Skeletal muscle satellite cell (primary cell): ENCODE measurements at regions not wholly inside any gene's neighbourhood (a gene's known extent, or its start where the extent isn't known, plus 50 kb on each side); places are given as distances from the start of the nearest gene placed in this dataset.
"Not testable (repeated sequence)": the region's sequence is repeated elsewhere in the genome, so short reads cannot be mapped to it uniquely, and the experiment has no call there.

Experiments used
- H3K27me3 ChIP-seq: 2 replicates; pipeline ENCODE4 v1.7.0; 2013; ENCODE audit warnings: low read length; ENCODE audit not compliant: control insufficient read depth, insufficient read depth
- H3K36me3 ChIP-seq: 2 replicates; pipeline ENCODE4 v1.7.0; 2013; ENCODE audit warnings: mild to moderate bottlenecking, control low read depth, low read length; ENCODE audit not compliant: insufficient read depth
- H3K4me1 ChIP-seq: 2 replicates; pipeline ENCODE4 v1.7.0; 2013; ENCODE audit warnings: low read length; ENCODE audit not compliant: control insufficient read depth, insufficient read depth
- H3K4me2 ChIP-seq: 2 replicates; pipeline ENCODE4 v1.7.0; 2013; ENCODE audit warnings: mild to moderate bottlenecking, low read length
- H3K4me3 ChIP-seq: 2 replicates; pipeline ENCODE4 v1.7.0; 2013; ENCODE audit warnings: low read length
- H3K9ac ChIP-seq: 2 replicates; pipeline ENCODE4 v1.7.0; 2013; ENCODE audit warnings: mild to moderate bottlenecking, low read depth, low read length, moderate library complexity
- H3K9me3 ChIP-seq: replicated peaks from 2 replicates; pipeline ENCODE4 v1.7.0; 2013; ENCODE audit warnings: mild to moderate bottlenecking, control low read depth, low read length

DNA sequence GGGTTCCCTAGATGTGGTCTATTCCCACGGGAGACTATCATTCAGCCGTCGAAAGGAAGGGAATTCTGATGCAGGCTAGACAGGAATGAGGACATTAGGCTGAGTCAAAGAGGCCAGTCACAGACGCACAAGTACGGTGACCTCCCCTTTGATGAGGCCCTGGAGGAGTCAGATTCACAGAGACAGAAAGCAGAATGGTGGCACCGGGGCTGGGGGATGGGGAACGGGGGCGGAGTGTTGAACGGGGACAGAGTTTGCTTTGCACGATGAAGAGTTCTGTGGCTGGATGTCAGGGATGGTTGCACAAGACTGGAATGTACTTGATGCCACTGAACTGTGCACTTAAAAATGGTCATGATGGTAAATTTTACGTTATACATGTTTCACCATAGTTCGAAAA is 3983.1 kb upstream of the TPTE start:
- not testable (repeated sequence) for H3K27me3 ChIP-seq, H3K4me3 ChIP-seq, H3K4me1 ChIP-seq, H3K36me3 ChIP-seq, H3K9me3 ChIP-seq, H3K4me2 ChIP-seq, H3K9ac ChIP-seq

DNA sequence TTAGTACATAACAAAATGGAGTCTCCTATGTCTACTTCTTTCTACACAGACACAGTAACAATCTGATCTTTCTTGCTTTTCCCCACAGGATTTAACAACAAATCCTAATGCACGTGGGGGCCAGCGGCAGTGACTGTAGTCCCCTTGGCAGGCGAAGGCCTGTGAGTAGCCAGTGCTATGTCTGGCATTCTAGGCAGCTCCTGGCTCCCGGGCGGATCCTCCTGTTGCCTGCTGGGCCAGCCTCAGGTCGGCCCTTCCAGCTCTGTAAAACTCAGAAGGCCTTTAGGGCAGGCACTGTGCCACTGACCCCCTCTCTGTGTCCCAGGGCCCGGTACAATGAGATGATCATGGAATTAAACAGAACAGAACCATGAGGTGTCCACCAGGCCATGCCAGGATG is 3981.7 kb upstream of the TPTE start:
- not testable (repeated sequence) for H3K9ac ChIP-seq, H3K27me3 ChIP-seq, H3K4me2 ChIP-seq, H3K9me3 ChIP-seq, H3K4me1 ChIP-seq, H3K36me3 ChIP-seq, H3K4me3 ChIP-seq

DNA sequence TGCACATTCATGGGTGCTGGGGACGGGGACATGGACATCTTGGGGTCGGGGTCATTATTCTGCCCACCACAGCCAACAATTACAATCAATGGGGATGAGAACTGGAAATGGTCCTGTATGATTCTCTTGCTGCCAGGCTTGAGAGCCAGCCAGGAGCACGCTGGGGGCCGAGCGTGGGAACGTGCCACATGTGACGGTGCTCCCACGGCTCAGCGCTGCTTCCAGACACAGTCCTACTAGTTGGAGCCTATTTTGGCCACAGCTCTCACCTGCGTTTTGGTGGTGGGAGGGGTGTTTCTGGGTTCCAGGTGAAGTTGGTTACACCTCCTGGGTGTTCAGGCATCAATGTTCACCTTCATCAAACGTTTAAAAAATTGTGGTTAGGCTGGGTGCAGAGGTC is 3980.3 kb upstream of the TPTE start:
- not testable (repeated sequence) for H3K36me3 ChIP-seq, H3K27me3 ChIP-seq, H3K4me2 ChIP-seq, H3K9me3 ChIP-seq, H3K9ac ChIP-seq, H3K4me3 ChIP-seq, H3K4me1 ChIP-seq

DNA sequence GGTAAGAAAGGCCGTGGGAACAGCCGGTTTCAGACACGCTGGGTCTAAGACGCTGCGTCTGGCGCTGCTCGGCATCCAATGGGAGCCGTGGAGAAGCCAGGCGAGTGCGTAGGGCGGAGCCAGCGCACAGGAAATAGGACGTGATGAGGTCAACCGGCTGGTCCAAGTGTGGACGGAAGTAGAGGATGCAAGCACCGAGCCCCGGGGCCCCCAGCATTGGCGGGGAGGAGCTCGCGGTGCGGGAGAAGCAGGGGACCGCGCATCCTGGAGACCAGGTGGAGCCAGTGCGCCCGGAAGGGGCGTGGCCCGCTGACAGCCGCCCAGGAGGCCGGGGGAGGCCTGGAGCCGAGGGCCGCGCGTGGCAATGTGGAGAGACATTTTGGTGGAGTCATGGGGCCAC is 3976.1 kb upstream of the TPTE start:
- not testable (repeated sequence) for H3K4me3 ChIP-seq, H3K27me3 ChIP-seq, H3K4me1 ChIP-seq, H3K9ac ChIP-seq, H3K9me3 ChIP-seq, H3K4me2 ChIP-seq, H3K36me3 ChIP-seq

DNA sequence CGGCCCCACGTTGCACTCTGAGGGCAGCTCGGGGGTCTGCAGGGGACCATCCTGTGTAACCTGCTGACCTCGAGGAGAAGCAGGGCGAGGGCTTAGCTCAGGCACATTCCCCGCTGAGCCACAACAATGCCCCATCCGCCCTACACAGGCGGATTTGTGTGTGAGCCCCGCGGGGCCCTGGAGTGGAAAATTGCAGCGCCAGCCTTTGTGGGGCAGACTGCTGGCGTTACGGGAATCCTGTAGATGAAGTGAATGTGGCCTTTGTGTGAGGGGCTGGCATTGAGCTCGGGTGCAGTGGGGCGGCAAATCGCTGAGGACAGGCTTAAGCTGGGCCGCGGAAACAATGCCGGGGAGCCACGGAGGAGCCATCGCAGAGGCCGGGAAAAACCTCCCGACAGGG is 3970.3 kb upstream of the TPTE start:
- not testable (repeated sequence) for H3K36me3 ChIP-seq, H3K27me3 ChIP-seq, H3K9me3 ChIP-seq, H3K4me3 ChIP-seq, H3K4me1 ChIP-seq, H3K4me2 ChIP-seq, H3K9ac ChIP-seq

DNA sequence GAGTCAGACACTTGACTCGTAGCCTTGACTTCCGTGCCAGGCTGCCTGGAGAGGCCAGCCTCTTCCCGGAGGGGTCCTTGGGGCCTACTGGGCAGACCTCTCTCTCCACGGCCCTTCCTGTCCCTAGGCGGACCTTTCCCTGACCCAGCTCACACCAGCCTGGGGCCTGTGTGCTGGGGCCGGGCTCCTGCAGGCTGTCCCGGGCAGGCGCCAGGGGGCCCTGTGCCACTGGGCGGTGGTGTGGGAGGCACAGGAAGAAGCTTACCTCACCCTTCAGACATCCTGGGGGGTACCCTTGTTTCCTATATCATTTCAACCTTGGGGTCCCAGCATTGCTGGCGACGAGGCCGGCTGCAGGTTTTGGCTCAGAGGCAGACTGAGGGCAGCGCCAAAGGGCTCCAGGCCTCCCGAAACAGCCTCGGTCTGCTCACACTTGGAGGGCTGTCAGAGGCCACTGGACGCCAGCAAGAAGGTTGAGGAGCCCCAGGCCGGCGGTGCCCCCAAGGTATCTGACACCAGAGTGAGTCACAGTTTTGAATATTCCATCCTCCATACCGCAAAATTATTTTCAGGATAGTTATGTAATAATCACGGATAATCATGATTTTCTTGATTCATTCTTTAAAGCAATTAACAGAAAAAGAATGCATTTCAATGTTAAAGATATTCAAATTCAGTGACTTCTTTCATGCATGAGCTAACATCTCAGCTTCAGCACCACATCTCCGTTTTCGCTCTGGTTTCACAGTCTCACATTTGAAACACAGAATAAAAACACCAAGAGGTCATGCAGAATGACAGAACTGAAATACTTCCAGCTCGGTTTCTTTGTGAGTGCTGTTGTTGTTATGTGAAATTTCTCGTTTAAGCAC is 3967.6 kb upstream of the TPTE start:
- not testable (repeated sequence) for H3K9ac ChIP-seq, H3K4me3 ChIP-seq, H3K36me3 ChIP-seq, H3K4me1 ChIP-seq, H3K27me3 ChIP-seq, H3K9me3 ChIP-seq, H3K4me2 ChIP-seq

DNA sequence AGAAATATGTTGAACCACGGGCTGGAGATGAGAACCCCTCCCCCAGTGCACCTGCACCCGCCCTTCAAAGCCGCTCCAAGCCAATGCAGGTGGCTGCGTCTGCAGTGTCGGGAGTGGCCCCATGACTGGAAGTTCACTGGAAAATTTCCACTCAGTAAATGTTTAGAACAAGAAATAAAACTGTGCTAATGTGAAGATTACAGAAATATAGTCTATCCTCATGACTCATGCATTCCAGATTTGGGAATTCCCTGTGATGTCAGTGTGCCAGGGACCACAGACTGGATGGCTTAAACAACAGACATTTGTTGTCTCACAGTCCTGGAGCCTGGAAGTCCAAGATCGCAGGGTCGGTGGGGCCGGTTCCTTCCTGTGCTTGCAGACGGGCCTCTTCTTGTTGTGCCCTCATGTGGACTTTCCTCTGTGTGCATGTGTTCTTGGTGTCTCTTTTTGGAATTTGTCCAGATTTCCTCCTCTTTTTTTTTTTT is 3967.0 kb upstream of the TPTE start:
- H3K4me1 ChIP-seq, H3K4me2 ChIP-seq, H3K4me3 ChIP-seq, H3K27me3 ChIP-seq, H3K36me3 ChIP-seq, H3K9me3 ChIP-seq, H3K9ac ChIP-seq: not testable (repeated sequence)

DNA sequence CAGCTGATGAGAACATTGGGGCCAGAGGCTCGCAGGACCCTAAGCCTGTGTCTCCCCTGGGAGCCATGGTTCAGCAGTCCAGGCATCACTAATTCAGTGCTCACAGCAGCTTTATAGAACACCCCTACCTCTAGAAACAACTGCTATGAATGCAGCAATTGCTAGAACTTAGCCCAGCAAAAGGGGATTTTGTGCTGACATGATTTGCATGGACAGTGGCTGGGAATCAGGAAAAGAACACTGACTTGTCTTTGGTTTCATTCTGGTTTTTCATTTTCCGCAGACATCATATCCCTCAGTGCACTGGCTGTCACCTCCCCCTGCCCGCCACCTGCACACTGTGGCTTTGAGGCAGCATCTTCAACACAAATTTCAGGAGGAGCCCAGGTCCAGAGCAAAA is 3964.9 kb upstream of the TPTE start:
- not testable (repeated sequence) for H3K27me3 ChIP-seq, H3K4me1 ChIP-seq, H3K36me3 ChIP-seq, H3K4me2 ChIP-seq, H3K9me3 ChIP-seq, H3K4me3 ChIP-seq, H3K9ac ChIP-seq

DNA sequence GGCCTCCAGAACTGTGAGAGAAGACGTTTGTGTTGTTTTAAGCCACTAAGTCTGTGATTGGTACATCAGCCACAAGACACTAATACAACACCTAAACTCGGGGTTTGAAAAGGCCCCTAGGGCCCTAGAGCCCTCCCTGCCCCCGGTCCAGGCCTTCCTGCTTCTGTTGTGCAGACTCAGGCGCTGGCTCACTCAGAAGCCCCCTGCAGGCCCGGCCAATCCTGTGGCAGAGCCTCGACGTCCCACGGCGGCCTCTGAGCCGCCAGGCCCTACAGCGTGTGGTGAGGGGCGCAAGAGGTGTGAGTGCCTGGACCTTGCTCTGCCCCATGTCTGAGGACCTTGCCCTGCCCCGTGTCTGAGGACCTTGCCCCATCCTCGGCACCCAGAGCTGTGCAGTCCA is 3964.0 kb upstream of the TPTE start:
- H3K9me3 ChIP-seq, H3K9ac ChIP-seq, H3K4me2 ChIP-seq, H3K4me3 ChIP-seq, H3K36me3 ChIP-seq, H3K4me1 ChIP-seq, H3K27me3 ChIP-seq: not testable (repeated sequence)

DNA sequence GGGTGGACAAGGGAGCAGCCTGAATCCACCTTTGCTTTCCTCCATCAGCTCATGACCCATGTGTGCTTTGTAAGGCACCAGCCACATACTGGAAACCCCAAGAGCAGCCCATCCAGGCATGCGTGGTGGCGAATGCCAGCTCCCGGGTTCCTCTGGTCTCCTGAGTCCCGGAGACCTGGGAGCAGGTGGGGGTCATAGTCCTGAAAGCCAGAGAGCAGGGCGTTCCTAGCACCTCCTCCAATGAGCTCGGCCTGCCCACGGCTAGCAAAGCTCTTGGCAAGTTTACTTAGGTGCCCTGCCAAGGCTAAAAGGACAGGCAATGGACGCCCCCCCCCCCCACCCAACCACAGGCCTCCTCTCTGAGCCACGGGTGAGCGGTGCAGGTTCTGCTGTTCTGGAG is 3960.2 kb upstream of the TPTE start:
- not testable (repeated sequence) for H3K9me3 ChIP-seq, H3K4me3 ChIP-seq, H3K4me1 ChIP-seq, H3K4me2 ChIP-seq, H3K36me3 ChIP-seq, H3K27me3 ChIP-seq, H3K9ac ChIP-seq

DNA sequence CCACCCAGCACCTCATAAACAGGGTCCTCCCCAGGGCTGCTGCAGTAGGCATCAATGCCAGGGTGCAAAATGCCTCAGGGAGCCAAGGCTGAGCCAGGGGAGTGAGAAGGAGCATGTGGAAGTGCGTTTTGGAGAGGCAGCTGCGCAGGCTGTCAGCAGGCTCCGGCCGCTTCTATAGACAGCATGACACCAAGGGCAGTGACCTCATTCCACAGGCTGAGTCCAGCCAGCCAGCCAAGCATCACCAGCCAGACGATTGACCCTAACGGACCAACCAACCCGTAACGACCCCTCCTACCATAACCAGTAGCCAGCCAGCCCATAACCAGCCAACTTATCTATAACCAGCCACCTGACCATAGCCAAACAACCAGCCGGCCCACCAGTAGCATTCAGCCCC is 3959.8 kb upstream of the TPTE start:
- H3K27me3 ChIP-seq, H3K4me1 ChIP-seq, H3K4me2 ChIP-seq, H3K4me3 ChIP-seq, H3K36me3 ChIP-seq, H3K9ac ChIP-seq, H3K9me3 ChIP-seq: not testable (repeated sequence)

DNA sequence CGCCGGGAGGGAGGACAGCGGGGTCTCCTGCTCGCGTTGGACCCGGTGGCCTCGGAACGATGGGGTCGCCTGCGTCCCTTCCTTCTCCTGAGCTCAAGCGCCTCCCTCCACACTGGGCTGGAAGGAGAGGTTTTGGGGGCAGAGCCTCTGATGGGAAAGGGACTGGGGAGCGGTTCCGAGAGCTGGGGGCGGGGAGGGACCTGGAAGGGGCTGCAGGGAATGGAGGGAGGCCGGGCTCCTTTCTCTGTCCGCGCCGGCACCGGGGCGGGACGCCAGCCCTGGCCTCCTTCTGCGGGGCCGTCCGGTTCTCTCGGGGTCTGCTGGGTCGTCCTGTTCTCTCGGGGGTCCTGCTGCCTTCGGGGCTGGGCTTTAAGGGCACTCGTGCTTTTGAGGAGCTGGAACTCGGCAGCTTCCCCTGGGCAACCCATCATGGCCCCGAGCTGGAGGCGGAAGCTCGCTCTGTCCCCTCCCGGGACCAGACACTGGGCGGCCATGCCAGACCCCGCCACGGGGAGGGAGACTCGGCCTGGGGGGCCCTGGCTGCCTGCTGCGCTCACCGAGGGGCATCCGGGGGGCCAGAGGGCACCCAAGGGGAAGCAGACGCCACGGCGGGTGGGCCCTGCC is 3956.7 kb upstream of the TPTE start:
- H3K9me3 ChIP-seq, H3K4me1 ChIP-seq, H3K4me3 ChIP-seq, H3K36me3 ChIP-seq, H3K9ac ChIP-seq, H3K4me2 ChIP-seq, H3K27me3 ChIP-seq: not testable (repeated sequence)
